Spleen (tissue), 7 donors: ENCODE measurements at regions not wholly inside any gene's neighbourhood (a gene's known extent, or its start where the extent isn't known, plus 50 kb on each side); places are given as distances from the start of the nearest gene placed in this dataset.

Source experiments
- CTCF ChIP-seq, 11 experiments: fragments of 200-600 bp in 7 of 11; fragments of 450-650 bp in 4 of 11; sonication (generic) in 4 of 11; IDR thresholded peaks in 8 of 11; conservative IDR thresholded peaks in 3 of 11; 1 replicate in 7 of 11; 2 replicates in 4 of 11; pipeline versions ENCODE4 v1.4.0 to v1.8.0; 2016 to 2021; ENCODE audit warnings: antibody characterized with exemption in 11 of 11, inconsistent platforms in 4 of 11, mild to moderate bottlenecking in 1 of 11
- POLR2A ChIP-seq, 3 donors: fragments of 450-650 bp; IDR thresholded peaks; one replicate each; pipeline ENCODE4 v1.5.1; 2017; ENCODE audit warnings: antibody characterized with exemption in 3 of 3, mild to moderate bottlenecking in 1 of 3
- donor health status: DM: no; HTN: no; CAD: no; lungs with moderate emphysema.
- donor health status: DM: no; HTN: no; CAD: no.
- donor health status: DM: no; HTN: no; CAD: no.

GRCh38 chr3:70393881-70394612 lies 81.6 kb upstream of the MDFIC2 start:
- TF ChIP-seq CTCF (IDR thresholded peaks at IDR 0.05 in 8 of 11, conservative IDR thresholded peaks at IDR 0.05 in 3 of 11) (no peak), POLR2A (IDR thresholded peaks at IDR 0.05) (no peak)
